ENCODE measurements at regions not wholly inside any gene's neighbourhood (a gene's known extent, or its start where the extent isn't known, plus 50 kb on each side); places are given as distances from the start of the nearest gene placed in this dataset.

DNA sequence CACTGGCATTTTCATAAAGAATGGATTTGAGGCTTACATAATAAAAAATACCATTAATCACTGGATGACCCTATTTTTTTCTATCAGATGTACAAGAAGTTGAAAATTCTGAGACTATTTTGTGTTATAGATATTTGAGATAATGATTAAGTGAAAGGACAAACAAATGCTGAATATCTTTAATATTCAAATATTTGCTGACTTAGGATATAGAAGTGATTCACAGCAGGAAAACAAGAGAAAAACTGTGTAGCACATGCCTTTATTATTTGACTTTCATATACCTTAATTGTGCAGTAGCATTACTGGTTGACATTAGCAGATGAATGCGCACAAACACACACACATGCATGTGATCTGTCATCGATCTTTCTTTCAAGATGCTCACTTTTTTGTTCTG, 766.5 kb downstream of the SATB2 start:
- no peak for TF ChIP-seq POLR2A (IDR thresholded peaks at IDR 0.05)
- TF ChIP-seq, protein P1, sequence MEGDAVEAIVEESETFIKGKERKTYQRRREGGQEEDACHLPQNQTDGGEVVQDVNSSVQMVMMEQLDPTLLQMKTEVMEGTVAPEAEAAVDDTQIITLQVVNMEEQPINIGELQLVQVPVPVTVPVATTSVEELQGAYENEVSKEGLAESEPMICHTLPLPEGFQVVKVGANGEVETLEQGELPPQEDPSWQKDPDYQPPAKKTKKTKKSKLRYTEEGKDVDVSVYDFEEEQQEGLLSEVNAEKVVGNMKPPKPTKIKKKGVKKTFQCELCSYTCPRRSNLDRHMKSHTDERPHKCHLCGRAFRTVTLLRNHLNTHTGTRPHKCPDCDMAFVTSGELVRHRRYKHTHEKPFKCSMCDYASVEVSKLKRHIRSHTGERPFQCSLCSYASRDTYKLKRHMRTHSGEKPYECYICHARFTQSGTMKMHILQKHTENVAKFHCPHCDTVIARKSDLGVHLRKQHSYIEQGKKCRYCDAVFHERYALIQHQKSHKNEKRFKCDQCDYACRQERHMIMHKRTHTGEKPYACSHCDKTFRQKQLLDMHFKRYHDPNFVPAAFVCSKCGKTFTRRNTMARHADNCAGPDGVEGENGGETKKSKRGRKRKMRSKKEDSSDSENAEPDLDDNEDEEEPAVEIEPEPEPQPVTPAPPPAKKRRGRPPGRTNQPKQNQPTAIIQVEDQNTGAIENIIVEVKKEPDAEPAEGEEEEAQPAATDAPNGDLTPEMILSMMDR (IDR thresholded peaks at IDR 0.05) = no peak
